ENCODE measurements at regions not wholly inside any gene's neighbourhood (a gene's known extent, or its start where the extent isn't known, plus 50 kb on each side); places are given as distances from the start of the nearest gene placed in this dataset.

GRCh38 chr3:176352716-176353334, 844.5 kb downstream of the TBL1XR1 start:
- ChIA-PET CTCF (no interaction called here), POLR2A (no interaction called here)
- H3K4me1 Mint-ChIP-seq = peaks cover 17% of the 10 kb centered on the region
- peaks cover 5% of the 10 kb centered on the region for H3K36me3 Mint-ChIP-seq
- H3K4me3 Mint-ChIP-seq = no peak overlapping the region
- peaks cover 6% of the 10 kb centered on the region for H3K9me3 Mint-ChIP-seq
- TF ChIP-seq FOXK1 (CRISPR knock-in tag; IDR thresholded peaks at IDR 0.05) (no peak), ESRRA (CRISPR knock-in tag; IDR thresholded peaks at IDR 0.05; ENCODE audit: borderline replicate concordance) (no peak), ZNF317 (CRISPR knock-in tag; IDR thresholded peaks at IDR 0.05; ENCODE audit: borderline replicate concordance, low read depth) (no peak), NR1H2 (CRISPR knock-in tag; IDR thresholded peaks at IDR 0.05) (no peak), ELF4 (CRISPR knock-in tag; IDR thresholded peaks at IDR 0.05; ENCODE audit: low read depth) (no peak), JUN (CRISPR knock-in tag; IDR thresholded peaks at IDR 0.05) (no peak), SOX15 (CRISPR knock-in tag; IDR thresholded peaks at IDR 0.05) (no peak), GRHL2 (CRISPR knock-in tag; IDR thresholded peaks at IDR 0.05; ENCODE audit: insufficient replicate concordance, severe bottlenecking) (no peak)
- TF ChIP-seq, protein P1, sequence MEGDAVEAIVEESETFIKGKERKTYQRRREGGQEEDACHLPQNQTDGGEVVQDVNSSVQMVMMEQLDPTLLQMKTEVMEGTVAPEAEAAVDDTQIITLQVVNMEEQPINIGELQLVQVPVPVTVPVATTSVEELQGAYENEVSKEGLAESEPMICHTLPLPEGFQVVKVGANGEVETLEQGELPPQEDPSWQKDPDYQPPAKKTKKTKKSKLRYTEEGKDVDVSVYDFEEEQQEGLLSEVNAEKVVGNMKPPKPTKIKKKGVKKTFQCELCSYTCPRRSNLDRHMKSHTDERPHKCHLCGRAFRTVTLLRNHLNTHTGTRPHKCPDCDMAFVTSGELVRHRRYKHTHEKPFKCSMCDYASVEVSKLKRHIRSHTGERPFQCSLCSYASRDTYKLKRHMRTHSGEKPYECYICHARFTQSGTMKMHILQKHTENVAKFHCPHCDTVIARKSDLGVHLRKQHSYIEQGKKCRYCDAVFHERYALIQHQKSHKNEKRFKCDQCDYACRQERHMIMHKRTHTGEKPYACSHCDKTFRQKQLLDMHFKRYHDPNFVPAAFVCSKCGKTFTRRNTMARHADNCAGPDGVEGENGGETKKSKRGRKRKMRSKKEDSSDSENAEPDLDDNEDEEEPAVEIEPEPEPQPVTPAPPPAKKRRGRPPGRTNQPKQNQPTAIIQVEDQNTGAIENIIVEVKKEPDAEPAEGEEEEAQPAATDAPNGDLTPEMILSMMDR (IDR thresholded peaks at IDR 0.05) = no peak
- TF ChIP-seq, protein P2, sequence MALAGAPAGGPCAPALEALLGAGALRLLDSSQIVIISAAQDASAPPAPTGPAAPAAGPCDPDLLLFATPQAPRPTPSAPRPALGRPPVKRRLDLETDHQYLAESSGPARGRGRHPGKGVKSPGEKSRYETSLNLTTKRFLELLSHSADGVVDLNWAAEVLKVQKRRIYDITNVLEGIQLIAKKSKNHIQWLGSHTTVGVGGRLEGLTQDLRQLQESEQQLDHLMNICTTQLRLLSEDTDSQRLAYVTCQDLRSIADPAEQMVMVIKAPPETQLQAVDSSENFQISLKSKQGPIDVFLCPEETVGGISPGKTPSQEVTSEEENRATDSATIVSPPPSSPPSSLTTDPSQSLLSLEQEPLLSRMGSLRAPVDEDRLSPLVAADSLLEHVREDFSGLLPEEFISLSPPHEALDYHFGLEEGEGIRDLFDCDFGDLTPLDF (CRISPR knock-in tag; IDR thresholded peaks at IDR 0.05) = no peak
- TF ChIP-seq, protein P3, sequence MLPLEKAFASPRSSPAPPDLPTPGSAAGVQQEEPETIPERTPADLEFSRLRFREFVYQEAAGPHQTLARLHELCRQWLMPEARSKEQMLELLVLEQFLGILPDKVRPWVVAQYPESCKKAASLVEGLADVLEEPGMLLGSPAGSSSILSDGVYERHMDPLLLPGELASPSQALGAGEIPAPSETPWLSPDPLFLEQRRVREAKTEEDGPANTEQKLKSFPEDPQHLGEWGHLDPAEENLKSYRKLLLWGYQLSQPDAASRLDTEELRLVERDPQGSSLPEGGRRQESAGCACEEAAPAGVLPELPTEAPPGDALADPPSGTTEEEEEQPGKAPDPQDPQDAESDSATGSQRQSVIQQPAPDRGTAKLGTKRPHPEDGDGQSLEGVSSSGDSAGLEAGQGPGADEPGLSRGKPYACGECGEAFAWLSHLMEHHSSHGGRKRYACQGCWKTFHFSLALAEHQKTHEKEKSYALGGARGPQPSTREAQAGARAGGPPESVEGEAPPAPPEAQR (CRISPR knock-in tag; IDR thresholded peaks at IDR 0.05) = no peak
- H3K27ac Mint-ChIP-seq = no peak overlapping the region
- no peaks in the 10 kb centered on the region for H3K27me3 Mint-ChIP-seq (ENCODE audit: low read depth)
- no peak for DNase-seq (ENCODE audit: low spot score)
- no peak for ATAC-seq

GRCh38 chr3:176351408-176351807, 845.9 kb downstream of the TBL1XR1 start:
- H3K4me1 Mint-ChIP-seq = peaks cover 13% of the 10 kb centered on the region; the same call in 1 of the 2 replicates
- peaks cover 5% of the 10 kb centered on the region for H3K36me3 Mint-ChIP-seq
- H3K27me3 Mint-ChIP-seq (ENCODE audit: low read depth) = no peaks in the 10 kb centered on the region
- POLR2A ChIA-PET = no interaction called here
- peaks cover 10% of the 10 kb centered on the region for H3K9me3 Mint-ChIP-seq
- DNase-seq (ENCODE audit: low spot score) = no peak
- no peak overlapping the region for H3K27ac Mint-ChIP-seq
- H3K4me3 Mint-ChIP-seq = no peak overlapping the region
- CTCF ChIA-PET = no interaction called here
- ATAC-seq = no peak
- TF ChIP-seq TP53 (CRISPR knock-in tag; IDR thresholded peaks at IDR 0.05) = no peak
- TF ChIP-seq TEAD1 (CRISPR knock-in tag; IDR thresholded peaks at IDR 0.05) = no peak
- TF ChIP-seq ATF1 (CRISPR knock-in tag; IDR thresholded peaks at IDR 0.05) = no peak
- no peak for TF ChIP-seq CBFB (CRISPR knock-in tag; IDR thresholded peaks at IDR 0.05; ENCODE audit: low read depth)
- no peak for TF ChIP-seq SP1 (CRISPR knock-in tag; conservative IDR thresholded peaks at IDR 0.05)
- TF ChIP-seq ATF6 (CRISPR knock-in tag; IDR thresholded peaks at IDR 0.05) = no peak
- TF ChIP-seq, protein P4, sequence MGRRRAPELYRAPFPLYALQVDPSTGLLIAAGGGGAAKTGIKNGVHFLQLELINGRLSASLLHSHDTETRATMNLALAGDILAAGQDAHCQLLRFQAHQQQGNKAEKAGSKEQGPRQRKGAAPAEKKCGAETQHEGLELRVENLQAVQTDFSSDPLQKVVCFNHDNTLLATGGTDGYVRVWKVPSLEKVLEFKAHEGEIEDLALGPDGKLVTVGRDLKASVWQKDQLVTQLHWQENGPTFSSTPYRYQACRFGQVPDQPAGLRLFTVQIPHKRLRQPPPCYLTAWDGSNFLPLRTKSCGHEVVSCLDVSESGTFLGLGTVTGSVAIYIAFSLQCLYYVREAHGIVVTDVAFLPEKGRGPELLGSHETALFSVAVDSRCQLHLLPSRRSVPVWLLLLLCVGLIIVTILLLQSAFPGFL (CRISPR knock-in tag; IDR thresholded peaks at IDR 0.05; ENCODE audit: borderline replicate concordance) = no peak
- no peak for TF ChIP-seq AFF4 (CRISPR knock-in tag; IDR thresholded peaks at IDR 0.05; ENCODE audit: borderline replicate concordance)
- TF ChIP-seq MXD4 (CRISPR knock-in tag; IDR thresholded peaks at IDR 0.05; ENCODE audit: borderline replicate concordance) = no peak
- TF ChIP-seq, protein P2 (CRISPR knock-in tag; IDR thresholded peaks at IDR 0.05) = no peak

All from WTC11 (cell line).